Prostate gland (tissue), 2 donors: ENCODE measurements at regions not wholly inside any gene's neighbourhood (a gene's known extent, or its start where the extent isn't known, plus 50 kb on each side); places are given as distances from the start of the nearest gene placed in this dataset.

Experiments
- DNase-seq: peaks from one replicate; pipeline ENCODE4 v3.0.0-alpha.2; 2019; ENCODE audit warnings: low spot score
- H3K27ac ChIP-seq, 2 donors: fragments of 200-600 bp; sonication (generic); 2 replicates each; pipeline ENCODE4 v1.5.1; 2017 to 2019
- H3K27me3 ChIP-seq: fragments of 200-600 bp; sonication (generic); replicated peaks from 2 replicates; pipeline ENCODE4 v1.5.1; 2019; ENCODE audit not compliant: insufficient read depth
- H3K36me3 ChIP-seq, 2 donors: fragments of 200-600 bp; sonication (generic); 1 replicate in 1 of 2; 2 replicates in 1 of 2; pipeline versions ENCODE4 v1.5.1 to v1.8.1; 2017 to 2019
- H3K4me1 ChIP-seq: fragments of 200-600 bp; sonication (generic); replicated peaks from 2 replicates; pipeline ENCODE4 v1.5.1; 2019
- H3K4me3 ChIP-seq, 2 donors: fragments of 200-600 bp; sonication (generic); 2 replicates each; pipeline ENCODE4 v1.5.1; 2017 to 2019
- H3K9me3 ChIP-seq: fragments of 200-600 bp; sonication (generic); 2 replicates; pipeline ENCODE4 v1.5.1; 2017
- CTCF ChIP-seq, 4 experiments: fragments of 200-600 bp in 2 of 4; fragments of 450-650 bp in 2 of 4; sonication (generic) in 2 of 4; IDR thresholded peaks; 1 replicate in 3 of 4; 2 replicates in 1 of 4; pipeline ENCODE4 v1.5.1; 2016 to 2019; ENCODE audit warnings: antibody characterized with exemption in 4 of 4, mild to moderate bottlenecking in 2 of 4, moderate library complexity in 2 of 4
- POLR2A ChIP-seq: fragments of 450-650 bp; IDR thresholded peaks from one replicate; pipeline ENCODE4 v1.6.1; 2016; ENCODE audit warnings: antibody characterized with exemption, mild to moderate bottlenecking
- POLR2AphosphoS5 ChIP-seq: sonication (generic); formaldehyde crosslinking; IDR thresholded peaks from one replicate; pipeline ENCODE4 v1.6.1; 2017; ENCODE audit warnings: antibody characterized with exemption
- WGBS: methylation state at CpG from one replicate; pipeline ENCODE4 v1.1.5; 2018; 5-methylcytosine and 5-hydroxymethylcytosine counted together
- intact Hi-C: fragments of 100-400 bp; cut with DNase I; formaldehyde crosslinking; loops from one replicate; pipeline ENCODE4 v1.14.2; 2022

GRCh38 chr7:10593080-10593479, 380.6 kb upstream of the PHF14 start:
- WGBS = 73% methylated on average over 4 of the region's 4 CpGs
- no peak overlapping the region for H3K4me3 ChIP-seq
- intact Hi-C loops = no loop called here
- H3K4me1 ChIP-seq = no peaks in the 10 kb centered on the region
- no peak for DNase-seq
- no peaks in the 10 kb centered on the region for H3K36me3 ChIP-seq
- no peaks in the 10 kb centered on the region for H3K27me3 ChIP-seq
- TF ChIP-seq CTCF (IDR thresholded peaks at IDR 0.05) = no peak
- TF ChIP-seq POLR2AphosphoS5 = no peak
- TF ChIP-seq POLR2A = no peak
- H3K27ac ChIP-seq = no peak overlapping the region
- H3K9me3 ChIP-seq = no peaks in the 10 kb centered on the region

- TF ChIP-seq POLR2AphosphoS5 (no peak), CTCF (IDR thresholded peaks at IDR 0.05) (no peak), POLR2A (no peak)
Measured at GRCh38 chr7:10596827-10597226, 376.8 kb upstream of the PHF14 start.

GRCh38 chr7:10604128-10604527, 369.5 kb upstream of the PHF14 start:
- TF ChIP-seq CTCF (IDR thresholded peaks at IDR 0.05) (no peak), POLR2AphosphoS5 (no peak), POLR2A (no peak)
- Histone ChIP-seq H3K27ac (no peak overlapping the region), H3K36me3 (no peaks in the 10 kb centered on the region), H3K4me3 (no peak overlapping the region), H3K27me3 (no peaks in the 10 kb centered on the region), H3K4me1 (no peaks in the 10 kb centered on the region), H3K9me3 (no peaks in the 10 kb centered on the region)
- DNase-seq = no peak
- intact Hi-C loops = no loop called here

More at GRCh38 chr7:10596827-10597226, 376.8 kb upstream of the PHF14 start:
- Histone ChIP-seq H3K27me3 (no peaks in the 10 kb centered on the region), H3K36me3 (no peaks in the 10 kb centered on the region), H3K4me1 (no peaks in the 10 kb centered on the region), H3K27ac (no peak overlapping the region), H3K9me3 (no peaks in the 10 kb centered on the region), H3K4me3 (no peak overlapping the region)
- WGBS = 93% methylated on average over 2 of the region's 2 CpGs
- no peak for DNase-seq
- intact Hi-C loops = no loop called here

GRCh38 chr7:10612950-10613349, 360.7 kb upstream of the PHF14 start:
- TF ChIP-seq CTCF (IDR thresholded peaks at IDR 0.05) = no peak
- no peak for TF ChIP-seq POLR2A
- no peak for TF ChIP-seq POLR2AphosphoS5
- Histone ChIP-seq H3K27me3 (no peaks in the 10 kb centered on the region), H3K4me1 (no peaks in the 10 kb centered on the region), H3K9me3 (no peaks in the 10 kb centered on the region), H3K36me3 (no peaks in the 10 kb centered on the region), H3K4me3 (no peak overlapping the region), H3K27ac (no peak overlapping the region)
- intact Hi-C loops = no loop called here
- no peak for DNase-seq

- Histone ChIP-seq H3K27me3 (no peaks in the 10 kb centered on the region), H3K9me3 (no peaks in the 10 kb centered on the region), H3K27ac (no peak overlapping the region), H3K4me1 (no peaks in the 10 kb centered on the region), H3K4me3 (no peak overlapping the region), H3K36me3 (no peaks in the 10 kb centered on the region)
- no peak for TF ChIP-seq POLR2AphosphoS5
- TF ChIP-seq CTCF (IDR thresholded peaks at IDR 0.05) = no peak
- TF ChIP-seq POLR2A = no peak
- no peak for DNase-seq
- intact Hi-C loops = no loop called here
- 58% methylated on average over 3 of the region's 3 CpGs for WGBS
Measured at GRCh38 chr7:10618953-10619352, 354.7 kb upstream of the PHF14 start.
